Activated effector memory CD4-positive, alpha-beta T cell treated with anti-CD3 and anti-CD28 coated beads, Interleukin-2, amount 50 U/mL, for 16 hours (primary cell): ENCODE measurements at regions not wholly inside any gene's neighbourhood (a gene's known extent, or its start where the extent isn't known, plus 50 kb on each side); places are given as distances from the start of the nearest gene placed in this dataset.

Experiments
- DNase-seq: peaks from one replicate; pipeline ENCODE4 v3.0.0-alpha.2; 2020

GRCh38 chr17:5788266-5788900, 204.1 kb upstream of the NLRP1 start:
- no peak for DNase-seq

GRCh38 chr17:5789528-5789927, 205.2 kb upstream of the NLRP1 start:
- no peak for DNase-seq

GRCh38 chr17:5793157-5793556, 208.8 kb upstream of the NLRP1 start:
- DNase-seq = no peak

GRCh38 chr17:5793899-5794298, 209.6 kb upstream of the NLRP1 start:
- DNase-seq = no peak

GRCh38 chr17:5794385-5794784, 210.1 kb upstream of the NLRP1 start:
- no peak for DNase-seq

- DNase-seq = no peak
These were observed 210.7 kb upstream of the NLRP1 start for GRCh38 chr17:5794881-5795506.

- no peak for DNase-seq
These were observed 213.2 kb upstream of the NLRP1 start for GRCh38 chr17:5797447-5798050.

GRCh38 chr17:5798094-5798493, 213.8 kb upstream of the NLRP1 start:
- no peak for DNase-seq

- DNase-seq = no peak
These were observed 215.8 kb upstream of the NLRP1 start for GRCh38 chr17:5800131-5800530.

- no peak for DNase-seq
These were observed 216.3 kb upstream of the NLRP1 start for GRCh38 chr17:5800646-5801045.

- DNase-seq = no peak
These were observed 219.9 kb upstream of the NLRP1 start for GRCh38 chr17:5804251-5804650.

GRCh38 chr17:5809056-5809455, 224.7 kb upstream of the NLRP1 start:
- DNase-seq = no peak

- no peak for DNase-seq
These were observed 225.4 kb upstream of the NLRP1 start for GRCh38 chr17:5809580-5810188.

GRCh38 chr17:5812590-5812989, 228.3 kb upstream of the NLRP1 start:
- no peak for DNase-seq

GRCh38 chr17:5813357-5813756, 229.0 kb upstream of the NLRP1 start:
- DNase-seq = no peak

GRCh38 chr17:5815396-5815795, 231.1 kb upstream of the NLRP1 start:
- no peak for DNase-seq

GRCh38 chr17:5816491-5817070, 232.3 kb upstream of the NLRP1 start:
- DNase-seq = no peak

- DNase-seq = no peak
These were observed 233.4 kb upstream of the NLRP1 start for GRCh38 chr17:5817475-5818395.

- DNase-seq = no peak
These were observed 235.1 kb upstream of the NLRP1 start for GRCh38 chr17:5819396-5819795.

GRCh38 chr17:5819921-5820685, 235.8 kb upstream of the NLRP1 start:
- no peak for DNase-seq

GRCh38 chr17:5820721-5821456, 236.6 kb upstream of the NLRP1 start:
- DNase-seq = no peak
